HEK293 (cell line): ENCODE measurements at regions not wholly inside any gene's neighbourhood (a gene's known extent, or its start where the extent isn't known, plus 50 kb on each side); places are given as distances from the start of the nearest gene placed in this dataset.

Experiments used
- CTCF ChIA-PET: fragments of 350-600 bp; formaldehyde crosslinking; extraction: SDS; loops from one replicate; lab custom pipeline; 2021; ENCODE audit warnings: antibody characterized with exemption; lab: Yijun Ruan, JAX
- POLR2A ChIA-PET: fragments of 300-600 bp; formaldehyde crosslinking; extraction: SDS; loops from one replicate; lab custom pipeline; 2020; ENCODE audit warnings: antibody characterized with exemption, inconsistent platforms; lab: Yijun Ruan, JAX
- H3K27ac ChIP-seq: fragments of 200-500 bp; sonication (Bioruptor generic); 2 replicates; pipeline ENCODE4 v1.5.1; 2014; ENCODE audit warnings: low read depth, low read length, control low read depth, inconsistent platforms; ENCODE audit errors: extremely low read depth
- H3K36me3 ChIP-seq, 2 experiments: fragments of 200-500 bp in 1 of 2; sonication (Bioruptor generic) in 1 of 2; 1 replicate in 1 of 2; 2 replicates in 1 of 2; pipeline ENCODE4 v1.5.1; 2014 to 2017; ENCODE audit warnings: inconsistent platforms in 2 of 2, low read length in 2 of 2; ENCODE audit not compliant: control insufficient read depth in 2 of 2, insufficient read depth in 1 of 2
- H3K4me1 ChIP-seq: fragments of 200-500 bp; sonication (Bioruptor generic); 2 replicates; pipeline ENCODE4 v1.5.1; 2014; ENCODE audit warnings: mild to moderate bottlenecking, low read length, inconsistent platforms; ENCODE audit not compliant: control insufficient read depth, insufficient read depth
- H3K4me3 ChIP-seq: 2 replicates; pipeline ENCODE4 v1.5.1; 2011; ENCODE audit warnings: low read depth, mild to moderate bottlenecking, control low read depth, low read length, moderate library complexity
- H3K9me3 ChIP-seq: fragments of 200-500 bp; sonication (Bioruptor generic); 2 replicates; pipeline ENCODE4 v1.5.1; 2014; ENCODE audit warnings: low read depth, low read length, inconsistent platforms; ENCODE audit not compliant: control insufficient read depth, insufficient read depth
- AEBP2 ChIP-seq: fragments of 450-650 bp; formaldehyde crosslinking; IDR thresholded peaks from 2 replicates; pipeline ENCODE4 v1.5.1; 2016; ENCODE audit warnings: missing biosample characterization, missing genetic modification characterization, borderline replicate concordance
- HOXC10 ChIP-seq: sonication (generic); formaldehyde crosslinking; IDR thresholded peaks from 2 replicates; pipeline ENCODE4 v1.8.1; 2023; ENCODE audit warnings: mild to moderate bottlenecking, missing genetic modification reagents
- HOXD13 ChIP-seq: sonication (generic); formaldehyde crosslinking; IDR thresholded peaks from 2 replicates; pipeline ENCODE4 v1.8.0; 2022; ENCODE audit warnings: missing genetic modification reagents, borderline replicate concordance
- KLF1 ChIP-seq: fragments of 450-650 bp; formaldehyde crosslinking; IDR thresholded peaks from 2 replicates; pipeline ENCODE4 v1.5.1; 2016; ENCODE audit warnings: missing biosample characterization, missing genetic modification characterization
- MYNN ChIP-seq: fragments of 450-650 bp; formaldehyde crosslinking; IDR thresholded peaks from 2 replicates; pipeline ENCODE4 v1.5.1; 2016; ENCODE audit warnings: missing biosample characterization, missing genetic modification characterization, borderline replicate concordance
- MZF1 ChIP-seq: fragments of 450-650 bp; formaldehyde crosslinking; IDR thresholded peaks from 2 replicates; pipeline ENCODE4 v1.5.1; 2017; ENCODE audit warnings: missing biosample characterization, missing genetic modification characterization, borderline replicate concordance
- SALL2 ChIP-seq: fragments of 450-650 bp; formaldehyde crosslinking; IDR thresholded peaks from 2 replicates; pipeline ENCODE4 v1.5.0; 2017; ENCODE audit warnings: missing biosample characterization, mild to moderate bottlenecking, missing genetic modification characterization, borderline replicate concordance
- SCRT1 ChIP-seq: fragments of 450-650 bp; formaldehyde crosslinking; IDR thresholded peaks from 2 replicates; pipeline ENCODE4 v1.5.1; 2016; ENCODE audit warnings: missing biosample characterization, missing genetic modification characterization, borderline replicate concordance
- ZFP69B ChIP-seq: fragments of 450-650 bp; formaldehyde crosslinking; IDR thresholded peaks from 2 replicates; pipeline ENCODE4 v1.5.1; 2016; ENCODE audit warnings: missing biosample characterization, missing genetic modification characterization
- ZNF133 ChIP-seq: fragments of 450-650 bp; formaldehyde crosslinking; IDR thresholded peaks from 2 replicates; pipeline ENCODE4 v1.5.1; 2016; ENCODE audit warnings: missing biosample characterization, missing genetic modification characterization
- ZNF138 ChIP-seq: fragments of 450-650 bp; formaldehyde crosslinking; IDR thresholded peaks from 2 replicates; pipeline ENCODE4 v1.5.1; 2016; ENCODE audit warnings: missing biosample characterization, missing genetic modification characterization, borderline replicate concordance
- ZNF155 ChIP-seq: fragments of 450-650 bp; formaldehyde crosslinking; IDR thresholded peaks from 2 replicates; pipeline ENCODE4 v1.5.1; 2016; ENCODE audit warnings: missing biosample characterization, missing genetic modification characterization
- ZNF18 ChIP-seq: fragments of 450-650 bp; formaldehyde crosslinking; IDR thresholded peaks from 2 replicates; pipeline ENCODE4 v1.5.1; 2016; ENCODE audit warnings: missing biosample characterization, missing genetic modification characterization
- ZNF19 ChIP-seq: fragments of 450-650 bp; formaldehyde crosslinking; IDR thresholded peaks from 2 replicates; pipeline ENCODE4; 2016; ENCODE audit warnings: missing biosample characterization, missing genetic modification characterization, low read depth
- ZNF23 ChIP-seq: fragments of 450-650 bp; formaldehyde crosslinking; IDR thresholded peaks from 2 replicates; pipeline ENCODE4 v1.5.1; 2016; ENCODE audit warnings: missing biosample characterization, missing genetic modification characterization, borderline replicate concordance
- ZNF266 ChIP-seq: fragments of 450-650 bp; formaldehyde crosslinking; IDR thresholded peaks from 2 replicates; pipeline ENCODE4 v1.5.1; 2016; ENCODE audit warnings: missing biosample characterization, missing genetic modification characterization, low read depth
- ZNF48 ChIP-seq: fragments of 450-650 bp; formaldehyde crosslinking; IDR thresholded peaks from 2 replicates; pipeline ENCODE4 v1.5.1; 2016; ENCODE audit warnings: missing biosample characterization, missing genetic modification characterization
- ZNF548 ChIP-seq: fragments of 450-650 bp; formaldehyde crosslinking; IDR thresholded peaks from 2 replicates; pipeline ENCODE4 v1.5.1; 2016; ENCODE audit warnings: missing biosample characterization, missing genetic modification characterization
- ZNF555 ChIP-seq: fragments of 450-650 bp; formaldehyde crosslinking; conservative IDR thresholded peaks from 2 replicates; pipeline ENCODE4 v1.5.1; 2017; ENCODE audit warnings: missing biosample characterization, mild to moderate bottlenecking, missing genetic modification characterization, inconsistent platforms
- ZNF580 ChIP-seq: fragments of 450-650 bp; formaldehyde crosslinking; IDR thresholded peaks from 2 replicates; pipeline ENCODE4 v1.5.1; 2016; ENCODE audit warnings: missing biosample characterization, missing genetic modification characterization
- ZNF660 ChIP-seq: fragments of 450-650 bp; IDR thresholded peaks from 2 replicates; pipeline ENCODE4 v1.5.1; 2018; ENCODE audit warnings: missing biosample characterization, mild to moderate bottlenecking, missing genetic modification characterization
- ZNF664 ChIP-seq: fragments of 450-650 bp; formaldehyde crosslinking; IDR thresholded peaks from 2 replicates; pipeline ENCODE4 v1.5.1; 2016; ENCODE audit warnings: missing biosample characterization, missing genetic modification characterization
- ZNF701 ChIP-seq: fragments of 450-650 bp; formaldehyde crosslinking; IDR thresholded peaks from 2 replicates; pipeline ENCODE4 v1.5.1; 2016; ENCODE audit warnings: missing biosample characterization, missing genetic modification characterization
- ZNF777 ChIP-seq: fragments of 450-650 bp; formaldehyde crosslinking; IDR thresholded peaks from 2 replicates; pipeline ENCODE4 v1.5.1; 2017; ENCODE audit warnings: missing biosample characterization, missing genetic modification characterization, borderline replicate concordance
- ZSCAN18 ChIP-seq: fragments of 450-650 bp; formaldehyde crosslinking; IDR thresholded peaks from 2 replicates; pipeline ENCODE4 v1.5.1; 2016; ENCODE audit warnings: missing biosample characterization, missing genetic modification characterization
- TF ChIP-seq, protein P1 (sequence below): fragments of 450-650 bp; formaldehyde crosslinking; IDR thresholded peaks from 2 replicates; pipeline ENCODE4 v1.5.1; 2016; ENCODE audit warnings: missing biosample characterization, missing genetic modification characterization

DNA sequence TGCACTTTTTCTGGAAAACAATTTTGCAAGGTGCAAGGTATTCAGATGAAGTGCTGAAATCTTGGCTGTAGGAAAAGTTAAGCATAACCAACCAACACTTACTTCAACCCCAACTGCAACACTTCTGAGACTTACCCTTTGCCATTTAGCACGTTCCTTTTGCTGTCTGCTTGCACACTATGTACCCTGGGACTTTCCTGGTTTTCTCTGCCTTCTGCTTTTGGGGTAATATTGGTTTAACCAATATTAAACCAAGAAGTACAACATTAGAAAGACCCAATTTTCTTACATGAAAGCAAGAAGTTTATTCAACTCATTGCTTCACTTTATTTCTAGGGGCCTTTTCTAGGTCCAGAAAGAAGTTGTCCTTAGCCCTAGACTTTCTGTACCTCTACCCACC lies 193.0 kb downstream of the HLX start:
- TF ChIP-seq HOXD13 (CRISPR knock-in tag) (no peak), KLF1 (tag by site-specific recombination) (no peak), ZFP69B (tag by site-specific recombination) (no peak), SALL2 (tag by site-specific recombination) (no peak), AEBP2 (tag by site-specific recombination) (no peak), ZNF701 (tag by site-specific recombination) (no peak), ZNF19 (no peak), ZNF133 (tag by site-specific recombination) (no peak)
- CTCF ChIA-PET, result interaction anchor here (0.7 to 1.2 kb wide), 3 partner anchors 8 to 197 kb away, joined by 3 read pairs; no protein-coding TSS in a partner anchor
- POLR2A ChIA-PET, result no interaction called here

GRCh38 chr1:221074332-221074731 lies 195.1 kb downstream of the HLX start:
- Histone ChIP-seq H3K9me3 (no peaks in the 10 kb centered on the region), H3K36me3 (no peaks in the 10 kb centered on the region), H3K4me3 (no peak overlapping the region), H3K4me1 (no peaks in the 10 kb centered on the region), H3K27ac (no peak overlapping the region)
- CTCF ChIA-PET, result interaction anchor here (0.6 kb wide), 2 partner anchors 100 to 114 kb away, joined by 3 to 4 read pairs; no protein-coding TSS in a partner anchor
- no peak for TF ChIP-seq ZNF138 (tag by site-specific recombination)
- TF ChIP-seq ZSCAN18 (tag by site-specific recombination), result no peak
- no peak for TF ChIP-seq HOXC10 (CRISPR knock-in tag)
- no peak for TF ChIP-seq ZNF266 (tag by site-specific recombination)
- no peak for TF ChIP-seq ZNF155
- no peak for TF ChIP-seq ZNF555 (tag by site-specific recombination)
- TF ChIP-seq SCRT1 (tag by site-specific recombination), result no peak
- no peak for TF ChIP-seq ZNF18 (tag by site-specific recombination)
- no peak for TF ChIP-seq ZNF19
- POLR2A ChIA-PET, result no interaction called here

More for the DNA sequence above, 193.0 kb downstream of the HLX start:
- Histone ChIP-seq H3K9me3 (no peaks in the 10 kb centered on the region), H3K4me1 (no peaks in the 10 kb centered on the region), H3K27ac (no peak overlapping the region), H3K4me3 (no peak overlapping the region), H3K36me3 (no peaks in the 10 kb centered on the region)

DNA sequence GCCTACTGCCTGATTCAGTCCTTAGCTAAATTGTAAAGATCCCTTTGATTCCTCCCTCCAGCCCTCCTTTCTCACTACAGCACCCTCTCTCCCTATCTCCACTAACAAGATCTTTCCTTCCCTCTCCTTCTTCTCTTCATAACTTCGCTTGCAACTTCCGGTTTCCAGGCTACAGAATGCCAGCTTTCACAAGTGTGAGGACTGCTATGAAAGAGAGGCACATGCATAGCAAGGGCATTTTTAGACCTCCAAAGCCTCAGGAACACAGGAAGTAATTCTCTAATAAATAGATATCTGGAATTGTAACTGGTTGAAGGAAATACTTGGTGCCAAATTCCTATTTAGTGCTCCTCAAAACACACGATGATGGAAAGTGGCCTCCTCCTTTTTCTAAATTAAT lies 196.7 kb downstream of the HLX start:
- ChIA-PET CTCF (no interaction called here), POLR2A (no interaction called here)
- TF ChIP-seq ZNF548 (no peak), ZNF18 (tag by site-specific recombination) (no peak), ZNF777 (no peak), ZNF664 (tag by site-specific recombination) (no peak), ZNF23 (tag by site-specific recombination) (no peak), ZNF48 (tag by site-specific recombination) (no peak), MYNN (no peak), ZNF660 (tag by site-specific recombination) (no peak), MZF1 (tag by site-specific recombination) (no peak), ZNF580 (no peak)
- TF ChIP-seq, protein P1, sequence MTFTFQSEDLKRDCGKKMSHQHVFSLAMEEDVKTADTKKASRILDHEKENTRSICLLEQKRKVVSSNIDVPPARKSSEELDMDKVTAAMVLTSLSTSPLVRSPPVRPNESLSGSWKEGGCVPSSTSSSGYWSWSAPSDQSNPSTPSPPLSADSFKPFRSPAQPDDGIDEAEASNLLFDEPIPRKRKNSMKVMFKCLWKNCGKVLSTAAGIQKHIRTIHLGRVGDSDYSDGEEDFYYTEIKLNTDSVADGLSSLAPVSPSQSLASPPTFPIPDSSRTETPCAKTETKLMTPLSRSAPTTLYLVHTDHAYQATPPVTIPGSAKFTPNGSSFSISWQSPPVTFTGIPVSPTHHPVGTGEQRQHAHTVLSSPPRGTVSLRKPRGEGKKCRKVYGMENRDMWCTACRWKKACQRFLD, result no peak

More for the DNA sequence above, 196.7 kb downstream of the HLX start:
- H3K9me3 ChIP-seq, result no peaks in the 10 kb centered on the region
- no peak overlapping the region for H3K4me3 ChIP-seq
- H3K4me1 ChIP-seq, result no peaks in the 10 kb centered on the region
- no peaks in the 10 kb centered on the region for H3K36me3 ChIP-seq
- H3K27ac ChIP-seq, result no peak overlapping the region
